GM18499 (cell line): ENCODE measurements at regions not wholly inside any gene's neighbourhood (a gene's known extent, or its start where the extent isn't known, plus 50 kb on each side); places are given as distances from the start of the nearest gene placed in this dataset.

Source experiments
- ATAC-seq: cut with Tn5 transposase; IDR thresholded peaks from one replicate; pipeline ENCODE4 v1.9.1; 2021; ENCODE audit warnings: moderate number of reproducible peaks; ENCODE audit not compliant: insufficient read depth, unreplicated experiment

GRCh38 chr16:76214856-76215255, 62.3 kb upstream of the CNTNAP4 start:
- no peak for ATAC-seq

DNA sequence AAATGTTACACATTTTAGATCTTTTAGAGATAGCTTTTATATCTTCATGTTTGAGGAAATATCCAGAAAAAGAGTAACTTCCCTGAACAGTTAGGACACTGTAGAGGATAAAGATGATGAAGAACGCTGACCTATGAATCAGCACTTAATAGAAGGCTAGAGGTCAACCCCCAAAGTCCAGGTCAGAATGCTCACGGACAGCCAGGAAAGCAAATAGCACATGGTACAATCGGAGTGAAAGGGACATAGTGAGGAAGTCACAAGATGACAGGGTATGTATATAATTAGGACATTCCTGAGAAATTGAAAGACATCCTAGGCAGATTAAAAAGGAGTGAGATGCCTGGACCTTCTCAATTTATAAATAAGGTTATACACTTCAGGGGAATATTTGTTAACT, 55.1 kb upstream of the CNTNAP4 start:
- ATAC-seq = no peak

- ATAC-seq = no peak
Observed at GRCh38 chr16:76222853-76223252, 54.3 kb upstream of the CNTNAP4 start.

DNA sequence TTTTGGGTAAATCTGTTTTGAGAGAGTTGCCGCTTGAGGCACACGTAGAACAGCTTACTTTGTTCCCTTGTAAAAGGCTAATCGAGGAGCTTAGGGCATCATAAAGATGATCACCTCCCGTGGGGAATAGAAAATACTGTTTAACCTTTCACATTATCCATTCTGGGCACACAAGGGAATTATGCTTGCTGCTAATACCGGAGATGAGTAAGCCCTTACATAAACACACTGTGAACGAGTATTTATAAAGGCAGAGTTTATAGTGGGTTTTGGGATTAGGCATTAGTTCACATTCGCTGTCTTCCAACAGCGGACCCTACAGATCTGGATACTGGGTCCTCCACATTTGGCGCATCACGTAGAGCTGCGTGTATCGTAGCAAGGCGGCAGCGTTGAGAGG, 51.2 kb upstream of the CNTNAP4 start:
- no peak for ATAC-seq

GRCh38 chr16:76226481-76226880, 50.7 kb upstream of the CNTNAP4 start:
- no peak for ATAC-seq
